CD4-positive, alpha-beta T cell treated with Interleukin-12 subunit alpha and Interleukin-12 subunit beta, for 1 hour (primary cell): ENCODE measurements at regions not wholly inside any gene's neighbourhood (a gene's known extent, or its start where the extent isn't known, plus 50 kb on each side); places are given as distances from the start of the nearest gene placed in this dataset.

Experiments used
- DNase-seq: peaks from one replicate; pipeline ENCODE4 v3.0.0-alpha.2; 2020

- no peak for DNase-seq
Measured at GRCh38 chr1:58119971-58120370, 426.6 kb downstream of the OMA1 start.

GRCh38 chr1:58116284-58116683 is 430.2 kb downstream of the OMA1 start:
- DNase-seq, result no peak

GRCh38 chr1:58109646-58110200 is 436.8 kb downstream of the OMA1 start:
- DNase-seq, result no peak

GRCh38 chr1:58108783-58109182 is 437.7 kb downstream of the OMA1 start:
- DNase-seq, result no peak

- DNase-seq, result no peak
Measured at GRCh38 chr1:58107943-58108342, 438.6 kb downstream of the OMA1 start.

- no peak for DNase-seq
Measured at GRCh38 chr1:58104960-58105359, 441.6 kb downstream of the OMA1 start.

- no peak for DNase-seq
Measured at GRCh38 chr1:58096714-58097113, 449.8 kb downstream of the OMA1 start.

GRCh38 chr1:58095183-58095582 is 451.3 kb downstream of the OMA1 start:
- no peak for DNase-seq

- DNase-seq, result no peak
Measured at GRCh38 chr1:58094221-58094620, 452.3 kb downstream of the OMA1 start.

GRCh38 chr1:58090640-58091039 is 455.9 kb downstream of the OMA1 start:
- DNase-seq, result no peak

- no peak for DNase-seq
Measured at GRCh38 chr1:58089898-58090534, 456.5 kb downstream of the OMA1 start.

- DNase-seq, result no peak
Measured at GRCh38 chr1:58084266-58084665, 462.3 kb downstream of the OMA1 start.

- DNase-seq, result no peak
Measured at GRCh38 chr1:58082596-58082995, 463.9 kb downstream of the OMA1 start.

- DNase-seq, result no peak
Measured at GRCh38 chr1:58076258-58076657, 470.3 kb downstream of the OMA1 start.

- DNase-seq, result no peak
Measured at GRCh38 chr1:58075188-58075578, 471.3 kb downstream of the OMA1 start.

- no peak for DNase-seq
Measured at GRCh38 chr1:58072450-58072849, 474.1 kb downstream of the OMA1 start.

GRCh38 chr1:58067082-58067481 is 479.4 kb downstream of the OMA1 start:
- no peak for DNase-seq

- no peak for DNase-seq
Measured at GRCh38 chr1:58065520-58065919, 481.0 kb downstream of the OMA1 start.

- no peak for DNase-seq
Measured at GRCh38 chr1:58064166-58064565, 482.4 kb downstream of the OMA1 start.

- DNase-seq, result no peak
Measured at GRCh38 chr1:58063095-58063494, 483.4 kb downstream of the OMA1 start.

- no peak for DNase-seq
Measured at GRCh38 chr1:58062635-58063034, 483.9 kb downstream of the OMA1 start.

GRCh38 chr1:58060559-58061170 is 485.9 kb downstream of the OMA1 start:
- no peak for DNase-seq

- no peak for DNase-seq
Measured at GRCh38 chr1:58059789-58060188, 486.7 kb downstream of the OMA1 start.

GRCh38 chr1:58058323-58058722 is 488.2 kb downstream of the OMA1 start:
- DNase-seq, result no peak

GRCh38 chr1:58057826-58058225 is 488.7 kb downstream of the OMA1 start:
- DNase-seq, result no peak
